Type B pancreatic cell (in vitro differentiated cells): ENCODE measurements at regions not wholly inside any gene's neighbourhood (a gene's known extent, or its start where the extent isn't known, plus 50 kb on each side); places are given as distances from the start of the nearest gene placed in this dataset.

Source experiments
- DNase-seq: peaks from one replicate; pipeline ENCODE4 v3.0.0; 2021; ENCODE audit warnings: mixed read lengths; ENCODE audit not compliant: unreplicated experiment; ENCODE audit errors: extremely low spot score
- H3K27ac Mint-ChIP-seq: 2 replicates; pipeline ENCODE4 v1.8.0; 2021; ENCODE audit warnings: mild to moderate bottlenecking, mixed read lengths
- H3K27me3 Mint-ChIP-seq: 2 replicates; pipeline ENCODE4 v1.8.0; 2021; ENCODE audit warnings: mixed read lengths
- H3K36me3 Mint-ChIP-seq: 2 replicates; pipeline ENCODE4 v1.8.0; 2021; ENCODE audit warnings: mixed read lengths
- H3K4me1 Mint-ChIP-seq: one replicate; pipeline ENCODE4 v1.8.0; 2021; ENCODE audit warnings: mixed read lengths; ENCODE audit not compliant: unreplicated experiment
- H3K4me3 Mint-ChIP-seq: 2 replicates; pipeline ENCODE4 v1.8.0; 2021; ENCODE audit warnings: mild to moderate bottlenecking, mixed read lengths
- H3K9me3 Mint-ChIP-seq: 2 replicates; pipeline ENCODE4 v1.8.0; 2021; ENCODE audit warnings: mixed read lengths
- TF ChIP-seq, protein P1 (sequence below): fragments of 200-600 bp; sonication (generic); conservative IDR thresholded peaks from 2 replicates; pipeline ENCODE4 v1.5.0; 2021; ENCODE audit warnings: antibody characterized with exemption, mild to moderate bottlenecking

DNA sequence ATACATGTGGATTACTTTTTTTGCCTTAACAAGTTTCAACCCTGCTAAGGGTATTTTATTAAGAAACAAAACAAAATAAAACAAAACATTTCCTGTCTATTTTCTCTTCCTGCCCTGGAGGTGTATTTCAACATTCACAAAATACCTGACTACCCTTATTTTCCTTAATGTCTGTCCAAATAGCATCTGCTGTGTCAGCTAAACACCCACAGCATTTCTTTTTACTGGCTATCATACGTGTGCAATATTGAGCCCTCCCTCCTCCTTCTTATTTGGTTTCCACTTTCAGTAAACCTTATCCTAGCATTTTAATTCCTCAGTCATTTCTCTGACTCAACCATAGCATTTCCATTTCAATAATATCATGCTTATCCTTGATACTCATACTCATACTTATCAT is 1420.0 kb upstream of the ZEB2 start:
- H3K36me3 Mint-ChIP-seq: no peaks in the 10 kb centered on the region
- H3K4me3 Mint-ChIP-seq: no peak overlapping the region
- H3K9me3 Mint-ChIP-seq: peaks cover 10% of the 10 kb centered on the region
- DNase-seq: no peak
- no peak overlapping the region for H3K27ac Mint-ChIP-seq
- TF ChIP-seq, protein P1, sequence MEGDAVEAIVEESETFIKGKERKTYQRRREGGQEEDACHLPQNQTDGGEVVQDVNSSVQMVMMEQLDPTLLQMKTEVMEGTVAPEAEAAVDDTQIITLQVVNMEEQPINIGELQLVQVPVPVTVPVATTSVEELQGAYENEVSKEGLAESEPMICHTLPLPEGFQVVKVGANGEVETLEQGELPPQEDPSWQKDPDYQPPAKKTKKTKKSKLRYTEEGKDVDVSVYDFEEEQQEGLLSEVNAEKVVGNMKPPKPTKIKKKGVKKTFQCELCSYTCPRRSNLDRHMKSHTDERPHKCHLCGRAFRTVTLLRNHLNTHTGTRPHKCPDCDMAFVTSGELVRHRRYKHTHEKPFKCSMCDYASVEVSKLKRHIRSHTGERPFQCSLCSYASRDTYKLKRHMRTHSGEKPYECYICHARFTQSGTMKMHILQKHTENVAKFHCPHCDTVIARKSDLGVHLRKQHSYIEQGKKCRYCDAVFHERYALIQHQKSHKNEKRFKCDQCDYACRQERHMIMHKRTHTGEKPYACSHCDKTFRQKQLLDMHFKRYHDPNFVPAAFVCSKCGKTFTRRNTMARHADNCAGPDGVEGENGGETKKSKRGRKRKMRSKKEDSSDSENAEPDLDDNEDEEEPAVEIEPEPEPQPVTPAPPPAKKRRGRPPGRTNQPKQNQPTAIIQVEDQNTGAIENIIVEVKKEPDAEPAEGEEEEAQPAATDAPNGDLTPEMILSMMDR: no peak
- peaks cover 8% of the 10 kb centered on the region for H3K4me1 Mint-ChIP-seq
- peaks cover 4% of the 10 kb centered on the region for H3K27me3 Mint-ChIP-seq

DNA sequence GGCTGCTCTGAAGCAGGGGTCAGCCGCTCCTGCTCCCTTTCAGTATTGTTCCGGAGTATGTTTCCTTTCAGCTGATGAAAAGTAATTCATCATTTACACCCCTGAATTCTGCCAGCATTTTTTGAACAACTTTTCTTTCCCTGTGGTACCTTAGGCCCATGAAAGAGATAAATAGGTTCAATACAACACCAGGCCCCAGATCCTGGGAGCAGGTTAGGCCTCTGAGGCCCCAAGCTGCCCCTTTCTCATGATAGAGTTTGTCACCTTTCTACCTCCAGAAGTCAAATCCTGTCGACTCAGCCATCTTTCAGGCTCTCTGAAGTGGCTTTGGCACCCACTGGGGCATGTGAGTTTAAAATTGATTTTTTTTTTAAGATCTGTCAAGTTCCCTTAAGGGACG is 1415.1 kb upstream of the ZEB2 start:
- Mint-ChIP-seq H3K9me3 (peaks cover 5% of the 10 kb centered on the region), H3K36me3 (no peaks in the 10 kb centered on the region), H3K4me1 (peaks cover 22% of the 10 kb centered on the region), H3K27ac (no peak overlapping the region), H3K4me3 (no peak overlapping the region), H3K27me3 (peaks cover 14% of the 10 kb centered on the region)
- DNase-seq: no peak
- TF ChIP-seq, protein P1: no peak

DNA sequence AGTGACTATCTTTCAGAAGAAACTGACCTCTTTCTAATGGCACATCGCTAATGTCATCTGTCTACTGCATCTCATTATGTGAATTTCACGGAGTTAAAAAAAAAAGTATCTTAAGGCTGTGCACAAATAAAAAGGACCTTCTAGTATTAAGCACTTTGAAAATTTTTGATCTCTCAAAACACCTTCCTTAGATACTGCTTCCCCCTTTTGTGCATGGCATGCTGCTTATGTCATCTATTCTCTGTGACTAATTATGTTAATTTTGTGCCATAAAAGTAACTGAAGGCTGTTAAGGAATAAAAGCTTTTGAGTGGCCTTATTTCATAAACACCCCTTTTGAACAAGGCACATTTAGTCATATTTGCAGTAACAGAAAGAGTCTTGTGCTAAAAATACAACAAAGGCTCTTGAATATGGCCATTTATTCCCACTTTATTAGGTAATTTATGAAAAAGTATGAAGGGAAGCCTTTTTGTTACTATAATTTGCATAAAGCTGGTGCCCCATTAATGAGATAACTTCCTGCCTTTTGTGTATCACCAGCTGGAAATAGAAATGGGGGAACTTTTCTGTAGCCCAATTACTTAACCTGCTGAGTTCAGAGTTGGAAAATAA is 1412.0 kb upstream of the ZEB2 start:
- DNase-seq: no peak
- H3K9me3 Mint-ChIP-seq: no peaks in the 10 kb centered on the region
- peaks cover 22% of the 10 kb centered on the region for H3K4me1 Mint-ChIP-seq
- TF ChIP-seq, protein P1: no peak
- H3K27ac Mint-ChIP-seq: no peak overlapping the region
- H3K4me3 Mint-ChIP-seq: no peak overlapping the region
- peaks cover 14% of the 10 kb centered on the region for H3K27me3 Mint-ChIP-seq
- no peaks in the 10 kb centered on the region for H3K36me3 Mint-ChIP-seq

DNA sequence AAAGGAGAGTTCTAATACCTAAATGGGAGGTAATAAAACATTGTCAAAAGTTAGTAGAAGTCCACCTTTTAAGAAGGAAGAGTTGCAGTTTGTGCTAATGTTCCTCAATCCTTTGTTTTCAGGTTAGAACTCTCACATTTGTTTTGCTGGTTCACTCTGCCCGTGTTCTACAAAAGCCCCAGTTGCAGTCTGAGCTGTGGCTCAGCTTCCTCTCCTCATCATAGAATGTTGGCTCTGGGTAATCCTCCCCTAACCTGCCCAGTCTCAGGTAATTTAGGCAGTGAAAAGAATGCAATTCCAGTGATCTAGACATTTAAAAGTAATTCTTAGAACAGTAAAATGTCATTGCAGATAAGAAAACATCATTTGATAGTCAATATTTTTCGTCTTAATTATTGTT is 1410.4 kb upstream of the ZEB2 start:
- H3K36me3 Mint-ChIP-seq: no peaks in the 10 kb centered on the region
- peaks cover 14% of the 10 kb centered on the region for H3K27me3 Mint-ChIP-seq
- H3K27ac Mint-ChIP-seq: no peak overlapping the region
- no peak for DNase-seq
- H3K9me3 Mint-ChIP-seq: no peaks in the 10 kb centered on the region
- TF ChIP-seq, protein P1: no peak
- H3K4me1 Mint-ChIP-seq: peaks cover 22% of the 10 kb centered on the region
- no peak overlapping the region for H3K4me3 Mint-ChIP-seq

DNA sequence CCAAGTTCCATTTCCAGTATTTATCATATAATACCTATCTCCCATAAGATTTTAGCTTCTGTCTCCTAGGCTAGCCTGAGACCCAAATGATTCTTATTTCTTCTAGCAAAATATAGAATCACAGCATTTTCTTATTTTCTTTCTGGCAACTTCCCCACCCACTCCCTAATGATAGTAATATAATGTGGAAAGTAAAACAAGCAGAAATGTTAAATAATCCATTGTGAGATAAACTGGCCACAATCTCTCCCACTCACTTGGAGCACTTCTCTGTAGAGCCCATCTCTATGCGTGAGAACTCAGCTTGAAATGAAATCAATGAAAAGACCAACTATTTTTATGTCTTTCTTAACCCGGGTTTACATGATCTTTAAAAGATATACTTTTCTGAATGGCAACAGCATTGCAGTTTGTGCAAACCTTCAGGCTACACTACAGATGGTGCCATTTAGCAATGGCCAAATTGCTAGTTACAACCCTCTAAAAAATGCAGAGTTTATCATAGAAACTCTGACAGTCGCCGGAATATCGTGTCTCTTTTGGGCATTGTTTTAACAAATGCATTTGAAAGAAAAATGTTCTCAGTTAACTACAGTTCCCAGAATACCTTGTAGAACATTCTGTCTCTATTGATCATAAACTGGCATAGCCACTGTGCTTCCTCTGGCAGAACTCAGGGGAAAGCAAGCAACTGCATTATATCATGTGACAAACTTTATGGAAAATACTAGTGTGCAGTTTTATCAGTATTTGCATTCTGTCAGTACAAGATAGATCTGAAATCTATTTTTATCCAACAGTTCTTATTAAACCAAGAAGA is 1407.4 kb upstream of the ZEB2 start:
- H3K36me3 Mint-ChIP-seq: no peaks in the 10 kb centered on the region
- no peak overlapping the region for H3K4me3 Mint-ChIP-seq
- no peak for DNase-seq
- TF ChIP-seq, protein P1: no peak
- H3K27me3 Mint-ChIP-seq: peaks cover 14% of the 10 kb centered on the region
- H3K9me3 Mint-ChIP-seq: no peaks in the 10 kb centered on the region
- H3K27ac Mint-ChIP-seq: no peak overlapping the region
- peaks cover 13% of the 10 kb centered on the region for H3K4me1 Mint-ChIP-seq
